ENCODE measurements at regions not wholly inside any gene's neighbourhood (a gene's known extent, or its start where the extent isn't known, plus 50 kb on each side); places are given as distances from the start of the nearest gene placed in this dataset.
"Not testable (repeated sequence)": the region's sequence is repeated elsewhere in the genome, so short reads cannot be mapped to it uniquely, and the experiment has no call there.

GRCh38 chr1:229119876-229120275 is 151.0 kb upstream of the RAB4A start:
- DNase-seq, result no peak

- DNase-seq, result no peak
These were observed 149.0 kb upstream of the RAB4A start for GRCh38 chr1:229121845-229122436.

DNA sequence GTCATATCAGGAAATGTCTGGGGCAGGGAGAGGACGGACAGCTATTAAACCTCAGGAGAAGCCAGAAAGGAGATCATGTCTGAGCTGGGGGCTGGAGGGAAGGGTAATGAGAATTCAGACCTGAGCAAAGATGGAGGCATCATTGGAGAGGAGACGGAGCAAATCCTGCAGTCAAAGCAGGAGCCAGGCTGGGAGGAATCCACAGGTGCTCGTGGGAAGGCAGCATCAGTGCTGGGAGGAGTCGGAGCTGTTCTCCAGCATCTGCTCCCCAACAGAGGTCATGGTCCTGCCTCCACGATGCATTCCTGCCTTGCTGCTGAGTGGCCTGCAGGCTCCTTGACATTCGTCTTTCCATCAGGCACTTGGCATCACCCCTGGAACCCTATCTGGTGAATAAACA is 148.3 kb upstream of the RAB4A start:
- no peak for DNase-seq

GRCh38 chr1:229124116-229124515 is 146.8 kb upstream of the RAB4A start:
- DNase-seq, result no peak

DNA sequence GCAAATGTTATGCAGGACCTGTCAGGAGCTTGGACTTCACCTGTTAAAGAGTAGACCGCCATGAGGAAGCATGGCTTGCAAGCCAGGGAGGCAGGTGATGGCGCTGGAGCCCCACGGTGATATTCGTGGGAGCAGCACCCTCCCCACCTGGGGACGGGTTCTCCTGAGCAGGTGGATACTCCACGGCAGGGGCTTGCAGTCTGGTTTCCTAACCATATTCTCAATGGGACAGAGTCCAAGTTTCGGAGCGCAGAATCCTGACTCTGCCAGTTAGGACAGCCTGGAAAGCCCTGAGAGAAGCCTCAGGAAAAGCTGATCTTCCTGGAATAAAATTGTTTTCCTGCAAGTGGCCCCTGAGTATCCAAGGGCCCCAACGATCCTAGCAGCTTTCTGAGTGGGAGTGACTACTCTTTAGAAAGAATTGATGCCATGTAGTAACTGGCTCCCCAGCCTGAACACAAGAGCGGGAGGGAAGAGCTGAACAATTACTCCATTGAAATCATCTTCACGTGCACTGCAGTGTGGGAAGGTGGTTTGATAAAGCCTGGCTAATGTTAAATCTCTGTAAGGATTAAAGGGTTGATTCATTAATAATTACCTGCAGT is 146.3 kb upstream of the RAB4A start:
- DNase-seq, result no peak

DNA sequence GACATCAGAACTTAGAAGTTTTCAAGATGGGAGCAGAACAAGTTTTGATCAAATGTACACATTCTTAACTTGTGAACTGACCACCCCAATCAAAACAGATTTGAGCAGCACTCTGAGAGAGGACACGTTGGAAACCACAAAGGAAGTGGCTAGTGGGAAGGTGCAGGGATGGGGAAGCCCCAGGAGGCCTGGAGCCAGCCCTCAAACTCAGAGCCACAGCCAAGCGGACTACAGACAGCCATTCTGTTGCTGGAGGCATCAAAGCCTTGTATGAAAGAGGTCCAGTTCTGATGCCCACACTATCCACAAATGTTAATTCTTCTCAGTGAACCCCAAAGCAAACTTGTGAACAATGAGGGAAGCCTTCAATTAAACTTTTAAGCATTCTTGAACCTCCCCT is 143.6 kb upstream of the RAB4A start:
- peak; percentile 33 to 51 for DNase-seq

GRCh38 chr1:229128066-229128608 is 142.8 kb upstream of the RAB4A start:
- no peak for DNase-seq

DNA sequence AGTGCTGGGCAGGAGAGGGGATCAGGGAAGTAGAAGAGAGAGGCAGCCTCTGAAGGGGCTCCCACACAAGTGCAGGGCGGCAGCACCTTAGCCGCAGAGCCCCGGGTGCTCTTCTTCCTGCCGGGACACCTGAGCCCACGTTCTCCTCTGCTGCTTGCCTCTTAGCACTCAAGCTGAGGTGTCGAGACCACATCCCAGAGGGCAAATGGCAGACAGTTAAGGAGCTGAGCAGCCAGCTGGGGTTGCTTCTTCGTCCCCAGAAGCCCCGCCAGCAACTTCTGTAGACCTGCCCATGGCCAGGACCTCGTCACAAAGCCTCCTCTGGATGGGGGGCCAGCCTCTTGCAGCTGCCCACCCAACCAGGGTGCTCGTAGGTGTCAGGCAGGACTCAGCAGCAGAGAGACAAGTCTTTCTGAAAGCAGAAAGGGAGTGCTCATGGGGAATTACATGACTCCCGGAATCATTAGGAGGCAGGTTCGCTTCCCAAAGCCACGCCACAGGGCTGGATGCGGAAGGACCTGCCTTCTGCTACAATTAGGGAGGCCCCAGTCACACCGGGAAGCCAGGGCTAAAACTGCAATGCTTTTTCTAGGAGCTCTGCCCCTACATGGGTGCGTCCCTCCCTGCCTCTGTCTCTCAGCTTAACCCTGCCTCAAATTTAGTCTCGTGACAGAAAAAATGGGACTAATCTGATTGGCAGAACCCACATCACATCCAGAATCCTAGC is 141.4 kb upstream of the RAB4A start:
- DNase-seq, result peak; percentile 24 to 29

GRCh38 chr1:229130028-229130668 is 140.8 kb upstream of the RAB4A start:
- peak in 1 of 2 experiments; percentile 26 for DNase-seq

DNA sequence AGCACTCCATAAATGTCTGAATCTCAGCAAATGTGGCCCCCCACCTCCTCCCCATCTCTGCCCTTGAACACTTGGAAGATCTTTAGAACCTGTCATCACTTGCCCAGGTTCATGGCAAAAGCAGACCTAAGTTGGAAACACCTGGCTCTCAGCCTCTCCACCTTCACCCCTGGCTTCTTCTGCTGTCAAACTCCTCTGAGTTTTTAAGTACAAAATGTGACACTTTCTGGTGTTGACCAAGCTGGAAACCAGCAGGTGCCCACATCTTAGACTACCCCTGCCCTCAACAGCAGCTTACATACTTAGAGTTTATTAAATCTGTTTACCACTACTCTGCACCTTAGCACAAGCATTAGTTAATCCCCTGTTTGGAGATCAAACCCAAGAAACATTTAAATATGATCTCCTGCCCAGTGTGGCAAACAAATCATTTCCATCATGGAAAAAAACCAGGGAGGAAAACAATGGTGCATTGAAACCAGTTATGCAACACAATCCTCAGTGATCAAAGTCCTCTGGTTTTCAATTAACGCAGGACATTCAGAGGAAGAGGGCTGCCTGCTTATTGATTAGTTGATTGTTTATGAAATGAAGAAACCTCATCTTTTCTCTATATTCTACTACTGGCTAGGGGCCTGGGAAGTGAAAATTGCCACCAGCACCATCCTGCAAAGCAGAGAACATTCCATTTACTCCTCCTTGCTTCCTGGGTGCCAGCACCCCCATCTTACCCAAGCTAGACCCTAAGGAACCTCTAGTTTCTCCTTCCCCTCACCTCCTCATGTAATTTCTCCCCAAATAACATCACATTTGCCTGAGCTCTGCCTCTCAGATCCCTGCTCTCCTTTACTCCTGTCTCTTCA is 139.4 kb upstream of the RAB4A start:
- no peak for DNase-seq

- no peak for DNase-seq
These were observed 138.8 kb upstream of the RAB4A start for GRCh38 chr1:229132106-229132443.

DNA sequence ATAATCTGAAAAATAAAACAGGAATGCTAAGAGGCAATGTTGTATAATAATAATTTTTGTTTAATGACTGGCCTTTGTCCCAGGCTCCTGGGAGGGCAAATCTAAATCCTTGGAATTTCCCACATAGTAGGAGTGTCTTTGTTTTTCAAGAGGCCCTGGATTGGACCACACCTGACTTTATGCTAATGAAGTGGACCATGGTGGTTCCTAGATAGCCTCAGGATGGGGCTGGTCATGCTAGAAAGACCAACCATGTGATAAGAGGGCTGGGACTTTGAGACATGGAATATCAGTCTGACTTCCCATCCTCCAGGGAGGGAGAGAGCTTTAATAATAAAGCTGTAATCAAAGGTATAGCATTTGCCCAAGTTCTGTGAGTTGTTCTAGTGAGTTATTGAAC is 138.2 kb upstream of the RAB4A start:
- no peak for DNase-seq

- no peak for DNase-seq
These were observed 137.8 kb upstream of the RAB4A start for GRCh38 chr1:229133151-229133550.

DNA sequence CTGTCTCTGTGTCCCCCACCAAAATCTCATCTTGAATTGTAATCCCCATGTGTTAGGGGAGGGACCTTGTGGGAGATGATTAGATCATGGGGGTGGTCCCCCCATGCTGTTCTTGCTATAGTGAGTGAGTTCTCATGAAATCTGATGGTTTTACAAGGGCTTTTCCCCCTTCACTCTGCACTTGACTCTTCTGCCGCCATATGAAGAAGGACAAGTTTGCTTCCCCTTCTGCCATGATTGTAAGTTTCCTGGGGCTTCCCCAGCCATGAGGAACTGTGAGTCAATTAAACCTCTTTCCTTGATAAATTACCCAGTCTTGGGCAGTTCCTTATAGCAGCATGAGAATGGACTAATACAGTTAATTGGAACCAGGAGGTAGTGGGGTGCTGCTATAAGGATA is 137.1 kb upstream of the RAB4A start:
- no peak for DNase-seq

- not testable (repeated sequence) for DNase-seq
These were observed 136.3 kb upstream of the RAB4A start for GRCh38 chr1:229134381-229135217.

- no peak for DNase-seq
These were observed 135.1 kb upstream of the RAB4A start for GRCh38 chr1:229135773-229136172.

DNA sequence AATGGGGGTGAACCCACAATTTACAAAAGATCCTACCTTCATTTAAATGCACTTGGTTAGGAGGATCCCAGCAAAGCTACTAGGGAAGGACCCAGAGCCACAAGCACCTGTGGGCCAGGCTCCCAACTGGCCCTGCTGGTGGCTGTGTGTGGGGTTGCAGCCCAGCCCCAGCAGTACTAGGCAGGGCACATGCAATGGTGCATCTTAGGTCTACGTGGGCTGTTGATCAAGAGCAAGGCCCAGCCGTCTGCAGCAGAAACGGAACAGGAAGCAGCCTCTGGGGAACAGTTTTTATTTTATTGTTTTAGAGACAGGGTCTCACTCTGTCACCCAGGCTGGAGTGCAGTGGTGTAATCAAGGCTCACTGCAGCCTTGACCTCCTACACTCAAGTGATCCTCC is 134.1 kb upstream of the RAB4A start:
- DNase-seq, result no peak

GRCh38 chr1:229137271-229137670 is 133.6 kb upstream of the RAB4A start:
- no peak for DNase-seq

GRCh38 chr1:229138058-229138457 is 132.9 kb upstream of the RAB4A start:
- no peak for DNase-seq

- peak; percentile 38 to 39 for DNase-seq
These were observed 131.4 kb upstream of the RAB4A start for GRCh38 chr1:229139331-229140118.

GRCh38 chr1:229140119-229140396 is 130.9 kb upstream of the RAB4A start:
- DNase-seq, result no peak

Measured in activated T-cell treated with anti-CD3 and anti-CD28 coated beads, Interleukin-2, amount 50 U/mL, for 48 hours (primary cell).